GM12878 (cell line): ENCODE measurements at regions not wholly inside any gene's neighbourhood (a gene's known extent, or its start where the extent isn't known, plus 50 kb on each side); places are given as distances from the start of the nearest gene placed in this dataset.

Experiments
- ATAC-seq: fragments of 200-7000 bp; cut with Tn5 transposase; 3 replicates; pipeline ENCODE4 v1.9.1; 2020; ENCODE audit warnings: mild to moderate bottlenecking, moderate library complexity
- BruUV-seq: library from RNA; stranded (reverse); fragments of 400-500 nt; replicated peaks from 2 replicates; lab custom pipeline; 2021; lab: Mats Ljungman, UMichigan
- CTCF ChIA-PET: fragments of 300-600 bp; sonication (Branson Sonifier 250); formaldehyde crosslinking; extraction: SDS; loops from one replicate; lab custom pipeline; 2021; ENCODE audit warnings: inconsistent platforms; lab: Yijun Ruan, JAX
- POLR2A ChIA-PET: fragments of 350-600 bp; formaldehyde crosslinking; extraction: SDS; loops from one replicate; lab custom pipeline; 2021; ENCODE audit warnings: inconsistent platforms; lab: Charles Lee
- RAD21 ChIA-PET: fragments of 300-600 bp; sonication (Branson Sonifier 250); formaldehyde crosslinking; loops from one replicate; lab custom pipeline; 2023; ENCODE audit warnings: antibody characterized with exemption; ENCODE audit not compliant: unreplicated experiment; lab: Charles Lee
- SMC1A ChIA-PET: fragments of 300-600 bp; sonication (Branson Sonifier 250); formaldehyde crosslinking; loops from one replicate; lab custom pipeline; 2023; ENCODE audit not compliant: unreplicated experiment, uncharacterized antibody; lab: Charles Lee
- DNase-seq: peaks from one replicate; pipeline ENCODE4 v3.0.0-alpha.2; 2011; ENCODE audit warnings: low read depth, low spot score
- FAIRE-seq: peaks from 3 replicates; lab custom pipeline; 2011; peaks lifted over from hg19 to GRCh38; lab: Jason Lieb, UNC
- H2AFZ ChIP-seq: 2 replicates; pipeline ENCODE4 v1.6.0; 2011; ENCODE audit warnings: low read depth, low read length, control low read depth; ENCODE audit not compliant: control insufficient read depth
- H3K27ac ChIP-seq: 2 replicates; pipeline ENCODE4 v1.5.1; 2011; ENCODE audit warnings: control low read depth; ENCODE audit not compliant: control insufficient read depth, insufficient read depth
- H3K27me3 ChIP-seq, 2 experiments: replicated peaks in 1 of 2; 2 replicates each; pipeline versions ENCODE4 v1.6.0 to v1.6.1; 2011; ENCODE audit warnings: low read length in 1 of 2; ENCODE audit not compliant: control insufficient read depth in 2 of 2, insufficient read depth in 2 of 2
- H3K36me3 ChIP-seq, 2 experiments: 2 replicates each; pipeline ENCODE4 v1.5.1; 2011; ENCODE audit warnings: low read length in 1 of 2; ENCODE audit not compliant: control insufficient read depth in 2 of 2, insufficient read depth in 2 of 2
- H3K4me1 ChIP-seq: 2 replicates; pipeline ENCODE4 v1.6.1; 2011; ENCODE audit warnings: mild to moderate bottlenecking, low read length, moderate library complexity, mixed read lengths; ENCODE audit not compliant: control insufficient read depth, insufficient read depth
- H3K4me2 ChIP-seq: 2 replicates; pipeline ENCODE4 v1.6.0; 2011; ENCODE audit warnings: control low read depth; ENCODE audit not compliant: control insufficient read depth, insufficient read depth
- H3K4me3 ChIP-seq: fragments of 200-600 bp; sonication (generic); 2 replicates; pipeline ENCODE4 v1.5.1; 2016
- H3K79me2 ChIP-seq: 2 replicates; pipeline ENCODE4 v1.6.0; 2011; ENCODE audit warnings: low read length; ENCODE audit not compliant: control insufficient read depth, insufficient read depth
- H3K9ac ChIP-seq: 2 replicates; pipeline ENCODE4 v1.8.0; 2011; ENCODE audit warnings: low read length, control low read depth, mixed read lengths; ENCODE audit not compliant: control insufficient read depth, insufficient read depth
- H3K9me3 ChIP-seq: replicated peaks from 3 replicates; pipeline ENCODE4 v1.5.1; 2011; ENCODE audit warnings: mild to moderate bottlenecking, low read length; ENCODE audit not compliant: control insufficient read depth, insufficient read depth
- H4K20me1 ChIP-seq: 2 replicates; pipeline ENCODE4 v1.6.0; 2011; ENCODE audit not compliant: control insufficient read depth, insufficient read depth
- HDAC2 ChIP-seq: fragments of 200-600 bp; sonication (generic); IDR thresholded peaks from 2 replicates; pipeline ENCODE4 v1.6.1; 2017
- KDM1A ChIP-seq: fragments of 200-600 bp; sonication (generic); IDR thresholded peaks from 2 replicates; pipeline ENCODE4 v1.6.1; 2016; ENCODE audit warnings: borderline replicate concordance
- POLR2A ChIP-seq: IDR thresholded peaks from 2 replicates; pipeline ENCODE4 v1.6.1; 2011; ENCODE audit warnings: low read depth, mild to moderate bottlenecking, low read length
- RB1 ChIP-seq: fragments of 450-650 bp; formaldehyde crosslinking; IDR thresholded peaks from 2 replicates; pipeline ENCODE4 v1.6.1; 2017; ENCODE audit warnings: mild to moderate bottlenecking, borderline replicate concordance
- SMARCA5 ChIP-seq: fragments of 450-650 bp; IDR thresholded peaks from 2 replicates; pipeline ENCODE4 v1.6.1; 2017; ENCODE audit warnings: mild to moderate bottlenecking
- TAF1 ChIP-seq: IDR thresholded peaks from 2 replicates; pipeline ENCODE4 v1.6.1; 2011; ENCODE audit warnings: mild to moderate bottlenecking, low read depth, low read length, borderline replicate concordance
- YY1 ChIP-seq: IDR thresholded peaks from 2 replicates; pipeline ENCODE4 v1.6.1; 2011; ENCODE audit warnings: low read depth, mild to moderate bottlenecking, low read length
- ZBTB40 ChIP-seq: fragments of 450-650 bp; IDR thresholded peaks from 2 replicates; pipeline ENCODE4 v1.6.1; 2016; ENCODE audit warnings: mild to moderate bottlenecking, moderate library complexity, borderline replicate concordance
- WGBS: methylation state at CpG from one replicate; pipeline ENCODE4 v1.1.6; 2016; ENCODE audit warnings: low lambda C conversion rate; ENCODE audit not compliant: insufficient replicate concordance, insufficient coverage; ENCODE audit errors: missing lambda C conversion rate; 5-methylcytosine and 5-hydroxymethylcytosine counted together
- in situ Hi-C: fragments of 300-500 bp; cut with MboI; formaldehyde crosslinking; loops from 9 replicates; pipeline ENCODE4 v1.14.3; 2018; ENCODE audit warnings: mixed read lengths
- intact Hi-C: fragments of 100-400 bp; cut with micrococcal nuclease; formaldehyde crosslinking; loops from one replicate; pipeline ENCODE4 v1.14.2; 2022; ENCODE audit not compliant: unreplicated experiment

DNA sequence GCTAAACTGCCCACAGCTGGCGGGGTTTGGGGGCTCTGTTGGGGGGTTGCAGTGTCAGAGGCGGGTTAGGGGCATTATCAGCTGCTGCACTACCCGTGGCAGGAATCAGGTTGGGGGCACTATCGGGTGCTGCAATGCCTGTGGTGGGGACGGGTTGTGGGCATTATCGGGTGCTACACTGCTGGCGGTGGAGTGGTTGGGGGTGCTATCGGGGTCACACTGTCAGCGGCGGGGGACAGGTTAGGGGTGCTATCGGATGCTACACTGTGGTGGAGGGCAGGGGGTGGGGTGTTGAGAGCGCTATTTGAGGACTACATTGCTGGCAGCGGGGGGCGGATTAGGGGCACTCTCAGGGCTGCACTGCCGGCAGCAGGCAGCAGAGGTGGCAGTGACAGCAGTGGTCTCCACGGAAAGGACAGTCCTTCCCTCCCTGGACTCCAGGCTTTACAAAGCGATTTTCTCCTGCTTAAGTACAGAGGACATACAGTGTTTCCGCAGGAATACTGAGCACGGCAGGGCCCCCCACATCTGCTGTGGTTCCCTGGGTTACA, 119.5 kb upstream of the VPREB1 start (continued):
- TF ChIP-seq ZBTB40 (no peak), RB1 (no peak), TAF1 (no peak), POLR2A (no peak), SMARCA5 (no peak), KDM1A (no peak)

DNA sequence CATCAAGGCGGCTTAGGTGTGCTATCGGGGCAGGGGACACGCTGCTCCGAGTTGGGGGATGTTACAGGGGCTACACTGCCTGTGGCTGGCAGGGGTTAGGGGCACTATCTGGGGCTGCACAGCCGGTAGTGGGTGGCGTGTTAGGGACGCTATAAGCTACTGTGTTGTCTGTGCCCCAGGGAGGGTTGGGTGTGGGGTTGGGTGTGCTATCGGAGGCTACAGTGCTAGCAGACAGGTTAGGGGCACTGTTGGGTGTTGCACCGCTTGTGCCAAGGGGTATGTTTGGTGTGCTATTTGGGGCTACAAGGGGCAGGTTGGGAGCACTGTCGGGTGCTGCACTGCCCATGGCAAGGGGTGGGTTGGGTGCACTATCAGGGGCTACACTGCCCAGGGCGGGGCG, 120.2 kb upstream of the VPREB1 start:
- no TSS peak for BruUV-seq
- no peaks in the 10 kb centered on the region for H3K27me3 ChIP-seq
- no peak for TF ChIP-seq HDAC2
- TF ChIP-seq YY1, result no peak
- TF ChIP-seq, all 136 proteins: peak for 0
- no peak for ATAC-seq
- ChIA-PET CTCF (no interaction called here), POLR2A (no interaction called here), RAD21 (no interaction called here), SMC1A (no interaction called here)
- no peak for FAIRE-seq
- Histone ChIP-seq H3K9ac (no peak overlapping the region), H4K20me1 (no peaks in the 10 kb centered on the region), H3K4me1 (no peaks in the 10 kb centered on the region), H3K9me3 (no peaks in the 10 kb centered on the region; the same call in 2 of the 3 replicates), H3K36me3 (no peaks in the 10 kb centered on the region), H3K4me2 (no peak overlapping the region), H3K4me3 (no peak overlapping the region), H2AFZ (no peak overlapping the region), H3K79me2 (no peaks in the 10 kb centered on the region), H3K27ac (no peak overlapping the region)
- intact Hi-C loops, result no loop called here
- in situ Hi-C loops, result no loop called here
- no peak for DNase-seq
- 74% methylated on average over 12 of the region's 12 CpGs for WGBS
